Lower lobe of right lung (tissue), 2 donors: ENCODE measurements at regions not wholly inside any gene's neighbourhood (a gene's known extent, or its start where the extent isn't known, plus 50 kb on each side); places are given as distances from the start of the nearest gene placed in this dataset.

Experiments
- ATAC-seq, 2 donors: fragments of 200-7000 bp; cut with Tn5 transposase; one replicate each; pipeline ENCODE4 v1.9.1; 2020 to 2022; ENCODE audit warnings: mild to moderate bottlenecking in 2 of 2, moderate library complexity in 2 of 2
- DNase-seq: peaks from one replicate; pipeline ENCODE4 v3.0.0-alpha.2; 2020
- H3K27ac ChIP-seq: fragments of 200-600 bp; one replicate; pipeline ENCODE4 v1.8.0; 2022
- H3K27me3 ChIP-seq: fragments of 200-600 bp; one replicate; pipeline ENCODE4 v1.8.0; 2022; ENCODE audit warnings: low read depth
- H3K36me3 ChIP-seq: fragments of 200-600 bp; one replicate; pipeline ENCODE4 v1.8.0; 2022; ENCODE audit warnings: mild to moderate bottlenecking
- H3K4me1 ChIP-seq: fragments of 200-600 bp; one replicate; pipeline ENCODE4 v1.8.0; 2022
- H3K4me3 ChIP-seq: fragments of 200-600 bp; one replicate; pipeline ENCODE4 v1.8.0; 2022; ENCODE audit warnings: mild to moderate bottlenecking
- H3K9me3 ChIP-seq: fragments of 200-600 bp; one replicate; pipeline ENCODE4 v1.8.0; 2022
- CTCF ChIP-seq: fragments of 200-600 bp; IDR thresholded peaks from one replicate; pipeline ENCODE4 v1.8.0; 2022; ENCODE audit warnings: antibody characterized with exemption, mild to moderate bottlenecking
- intact Hi-C: fragments of 100-400 bp; cut with DNase I; formaldehyde crosslinking; loops from one replicate; pipeline ENCODE4 v1.11.0; 2022
- donor health status: DM: no; HTN: yes; CAD: no; lungs with severe emphysema.

DNA sequence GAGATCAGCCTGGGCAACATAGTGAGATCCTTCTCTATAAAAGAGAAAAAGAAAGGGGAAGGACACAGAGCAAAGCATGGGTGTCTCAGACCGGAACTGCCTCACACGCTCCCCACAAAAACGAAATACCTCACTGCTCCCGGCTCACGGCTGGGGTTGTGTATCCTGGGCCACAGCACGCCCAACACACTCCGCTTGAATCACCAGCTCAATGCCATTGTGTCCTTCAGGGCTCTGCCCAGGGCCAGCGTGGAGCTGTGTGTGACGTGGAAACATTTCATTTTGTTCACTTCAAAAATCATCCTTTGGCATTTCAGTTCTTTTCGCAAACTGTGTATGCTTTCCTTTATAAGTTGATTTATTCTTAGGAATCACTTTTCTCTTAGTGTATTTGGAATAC lies 279.5 kb downstream of the IRX1 start:
- TF ChIP-seq CTCF, result no peak
- Histone ChIP-seq H3K36me3 (no peaks in the 10 kb centered on the region), H3K4me1 (no peaks in the 10 kb centered on the region)

GRCh38 chr5:3878267-3878666 lies 282.6 kb downstream of the IRX1 start:
- intact Hi-C loops, result no loop called here
- no peak overlapping the region for H3K27ac ChIP-seq
- no peaks in the 10 kb centered on the region for H3K4me1 ChIP-seq
- TF ChIP-seq CTCF, result no peak
- no peaks in the 10 kb centered on the region for H3K36me3 ChIP-seq
- H3K4me3 ChIP-seq, result no peak overlapping the region
- ATAC-seq (no peak), DNase-seq (no peak)
- no peaks in the 10 kb centered on the region for H3K27me3 ChIP-seq
- H3K9me3 ChIP-seq, result no peaks in the 10 kb centered on the region

More for the DNA sequence above, 279.5 kb downstream of the IRX1 start:
- no peaks in the 10 kb centered on the region for H3K27me3 ChIP-seq
- DNase-seq, result no peak
- no peak for ATAC-seq
- H3K27ac ChIP-seq, result no peak overlapping the region
- H3K4me3 ChIP-seq, result no peak overlapping the region
- intact Hi-C loops, result no loop called here
- H3K9me3 ChIP-seq, result no peaks in the 10 kb centered on the region

GRCh38 chr5:3883040-3883439 lies 287.4 kb downstream of the IRX1 start:
- H3K36me3 ChIP-seq, result no peaks in the 10 kb centered on the region
- H3K27me3 ChIP-seq, result no peaks in the 10 kb centered on the region
- no peaks in the 10 kb centered on the region for H3K4me1 ChIP-seq
- H3K4me3 ChIP-seq, result no peak overlapping the region
- no peak for DNase-seq
- H3K9me3 ChIP-seq, result no peaks in the 10 kb centered on the region
- H3K27ac ChIP-seq, result no peak overlapping the region
- ATAC-seq, result peak in 1 of 2 donors; percentile 10
- no peak for TF ChIP-seq CTCF
- intact Hi-C loops, result no loop called here

DNA sequence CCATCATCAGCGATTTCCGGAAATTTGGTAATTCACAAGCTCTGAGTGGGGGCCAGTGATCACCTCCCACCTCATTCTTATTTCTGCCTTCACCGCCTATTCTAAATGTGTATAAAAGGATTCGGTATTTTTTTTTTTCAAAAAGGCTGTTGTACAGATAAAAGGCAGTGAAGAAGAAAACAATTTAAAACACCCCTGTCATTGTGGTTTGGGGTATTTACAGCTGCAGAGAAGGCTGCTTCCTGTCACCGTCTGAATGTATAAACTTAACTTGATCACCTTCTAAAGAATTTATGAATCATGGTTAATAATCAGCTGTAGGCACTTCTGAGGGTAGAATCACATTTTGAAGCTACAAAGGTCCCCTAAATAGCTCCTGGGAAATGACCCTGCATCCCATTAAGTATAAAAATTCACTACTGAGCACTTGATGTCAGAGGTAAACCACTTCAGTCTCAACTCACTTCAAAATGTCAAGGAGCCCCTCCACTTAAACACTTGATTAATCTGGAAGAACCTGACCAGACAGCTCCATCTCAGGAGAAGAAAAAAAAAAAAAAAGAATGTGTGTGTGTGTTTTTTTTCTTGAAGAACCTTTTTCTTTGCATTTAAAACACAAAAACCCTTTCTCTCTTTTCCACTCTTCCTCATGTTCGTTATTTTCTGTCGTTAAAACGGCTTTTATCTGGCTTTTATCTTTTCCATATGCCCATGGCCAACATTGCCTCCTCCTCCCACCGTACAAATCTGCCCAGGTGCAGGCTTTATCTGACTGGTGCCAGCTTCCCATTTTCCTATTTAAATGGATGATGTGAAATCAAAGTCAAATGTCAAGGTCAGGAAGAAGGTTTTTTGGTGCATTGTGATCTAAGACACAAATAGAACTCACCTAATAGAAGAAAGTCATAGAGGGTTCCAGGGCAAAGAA lies 291.2 kb downstream of the IRX1 start:
- no peaks in the 10 kb centered on the region for H3K36me3 ChIP-seq
- no peaks in the 10 kb centered on the region for H3K4me1 ChIP-seq
- TF ChIP-seq CTCF, result no peak
- no peaks in the 10 kb centered on the region for H3K9me3 ChIP-seq
- peak in 1 of 2 donors; percentile 48 for ATAC-seq
- no peak overlapping the region for H3K4me3 ChIP-seq
- H3K27ac ChIP-seq, result no peak overlapping the region
- no peaks in the 10 kb centered on the region for H3K27me3 ChIP-seq
- intact Hi-C loops, result no loop called here
- no peak for DNase-seq

GRCh38 chr5:3888310-3888709 lies 292.7 kb downstream of the IRX1 start:
- Histone ChIP-seq H3K9me3 (no peaks in the 10 kb centered on the region), H3K27ac (no peak overlapping the region), H3K4me1 (no peaks in the 10 kb centered on the region), H3K4me3 (no peak overlapping the region), H3K27me3 (no peaks in the 10 kb centered on the region), H3K36me3 (no peaks in the 10 kb centered on the region)
- DNase-seq (no peak), ATAC-seq (no peak)
- intact Hi-C loops, result no loop called here
- no peak for TF ChIP-seq CTCF
